GM12878 (cell line): ENCODE measurements at regions not wholly inside any gene's neighbourhood (a gene's known extent, or its start where the extent isn't known, plus 50 kb on each side); places are given as distances from the start of the nearest gene placed in this dataset.

Source experiments
- ATAC-seq: fragments of 200-7000 bp; cut with Tn5 transposase; 3 replicates; pipeline ENCODE4 v1.9.1; 2020; ENCODE audit warnings: mild to moderate bottlenecking, moderate library complexity
- BruUV-seq: library from RNA; stranded (reverse); fragments of 400-500 nt; replicated peaks from 2 replicates; lab custom pipeline; 2021; lab: Mats Ljungman, UMichigan
- CTCF ChIA-PET: fragments of 300-600 bp; sonication (Branson Sonifier 250); formaldehyde crosslinking; extraction: SDS; loops from one replicate; lab custom pipeline; 2021; ENCODE audit warnings: inconsistent platforms; lab: Yijun Ruan, JAX
- POLR2A ChIA-PET: fragments of 350-600 bp; formaldehyde crosslinking; extraction: SDS; loops from one replicate; lab custom pipeline; 2021; ENCODE audit warnings: inconsistent platforms; lab: Charles Lee
- RAD21 ChIA-PET: fragments of 300-600 bp; sonication (Branson Sonifier 250); formaldehyde crosslinking; loops from one replicate; lab custom pipeline; 2023; ENCODE audit warnings: antibody characterized with exemption; ENCODE audit not compliant: unreplicated experiment; lab: Charles Lee
- SMC1A ChIA-PET: fragments of 300-600 bp; sonication (Branson Sonifier 250); formaldehyde crosslinking; loops from one replicate; lab custom pipeline; 2023; ENCODE audit not compliant: unreplicated experiment, uncharacterized antibody; lab: Charles Lee
- DNase-seq: peaks from one replicate; pipeline ENCODE4 v3.0.0-alpha.2; 2011; ENCODE audit warnings: low read depth, low spot score
- FAIRE-seq: peaks from 3 replicates; lab custom pipeline; 2011; peaks lifted over from hg19 to GRCh38; lab: Jason Lieb, UNC
- H2AFZ ChIP-seq: 2 replicates; pipeline ENCODE4 v1.6.0; 2011; ENCODE audit warnings: low read depth, low read length, control low read depth; ENCODE audit not compliant: control insufficient read depth
- H3K27ac ChIP-seq: 2 replicates; pipeline ENCODE4 v1.5.1; 2011; ENCODE audit warnings: control low read depth; ENCODE audit not compliant: control insufficient read depth, insufficient read depth
- H3K27me3 ChIP-seq, 2 experiments: replicated peaks in 1 of 2; 2 replicates each; pipeline versions ENCODE4 v1.6.0 to v1.6.1; 2011; ENCODE audit warnings: low read length in 1 of 2; ENCODE audit not compliant: control insufficient read depth in 2 of 2, insufficient read depth in 2 of 2
- H3K36me3 ChIP-seq, 2 experiments: 2 replicates each; pipeline ENCODE4 v1.5.1; 2011; ENCODE audit warnings: low read length in 1 of 2; ENCODE audit not compliant: control insufficient read depth in 2 of 2, insufficient read depth in 2 of 2
- H3K4me1 ChIP-seq: 2 replicates; pipeline ENCODE4 v1.6.1; 2011; ENCODE audit warnings: mild to moderate bottlenecking, low read length, moderate library complexity, mixed read lengths; ENCODE audit not compliant: control insufficient read depth, insufficient read depth
- H3K4me2 ChIP-seq: 2 replicates; pipeline ENCODE4 v1.6.0; 2011; ENCODE audit warnings: control low read depth; ENCODE audit not compliant: control insufficient read depth, insufficient read depth
- H3K4me3 ChIP-seq: fragments of 200-600 bp; sonication (generic); 2 replicates; pipeline ENCODE4 v1.5.1; 2016
- H3K79me2 ChIP-seq: 2 replicates; pipeline ENCODE4 v1.6.0; 2011; ENCODE audit warnings: low read length; ENCODE audit not compliant: control insufficient read depth, insufficient read depth
- H3K9ac ChIP-seq: 2 replicates; pipeline ENCODE4 v1.8.0; 2011; ENCODE audit warnings: low read length, control low read depth, mixed read lengths; ENCODE audit not compliant: control insufficient read depth, insufficient read depth
- H3K9me3 ChIP-seq: replicated peaks from 3 replicates; pipeline ENCODE4 v1.5.1; 2011; ENCODE audit warnings: mild to moderate bottlenecking, low read length; ENCODE audit not compliant: control insufficient read depth, insufficient read depth
- H4K20me1 ChIP-seq: 2 replicates; pipeline ENCODE4 v1.6.0; 2011; ENCODE audit not compliant: control insufficient read depth, insufficient read depth
- IKZF1 ChIP-seq: fragments of 450-650 bp; conservative IDR thresholded peaks from 2 replicates; pipeline ENCODE4 v1.6.1; 2017; ENCODE audit warnings: antibody characterized with exemption, mild to moderate bottlenecking
- MEF2A ChIP-seq: IDR thresholded peaks from 2 replicates; pipeline ENCODE4 v1.6.1; 2011; ENCODE audit warnings: low read depth, mild to moderate bottlenecking, low read length, moderate library complexity; ENCODE audit not compliant: insufficient read depth
- NFYB ChIP-seq: IDR thresholded peaks from 2 replicates; pipeline ENCODE4 v1.6.1; 2011; ENCODE audit warnings: low read depth, mild to moderate bottlenecking, low read length, improper control_type of control experiment, moderate library complexity; ENCODE audit not compliant: insufficient read depth
- PAX5 ChIP-seq: IDR thresholded peaks from 2 replicates; pipeline ENCODE4 v1.6.1; 2011; ENCODE audit warnings: low read depth, low read length, borderline replicate concordance
- RBBP5 ChIP-seq: fragments of 200-600 bp; sonication (generic); conservative IDR thresholded peaks from 2 replicates; pipeline ENCODE4 v1.6.1; 2016
- RUNX3 ChIP-seq: IDR thresholded peaks from 2 replicates; pipeline ENCODE4 v1.6.1; 2012; ENCODE audit warnings: low read length, inconsistent platforms
- SMARCA5 ChIP-seq: fragments of 450-650 bp; IDR thresholded peaks from 2 replicates; pipeline ENCODE4 v1.6.1; 2017; ENCODE audit warnings: mild to moderate bottlenecking
- SUPT20H ChIP-seq: IDR thresholded peaks from 2 replicates; pipeline ENCODE4 v1.6.1; 2011; ENCODE audit warnings: low read depth, mild to moderate bottlenecking, low read length, moderate library complexity, borderline replicate concordance; ENCODE audit not compliant: control insufficient read depth
- YBX1 ChIP-seq: fragments of 450-650 bp; IDR thresholded peaks from 2 replicates; pipeline ENCODE4 v1.6.1; 2016; ENCODE audit warnings: antibody characterized with exemption
- whole genome bisulfite sequencing: methylation state at CpG from one replicate; pipeline ENCODE4 v1.1.6; 2016; ENCODE audit warnings: low lambda C conversion rate; ENCODE audit not compliant: insufficient replicate concordance, insufficient coverage; ENCODE audit errors: missing lambda C conversion rate; 5-methylcytosine and 5-hydroxymethylcytosine counted together
- in situ Hi-C: fragments of 300-500 bp; cut with MboI; formaldehyde crosslinking; loops from 9 replicates; pipeline ENCODE4 v1.14.3; 2018; ENCODE audit warnings: mixed read lengths
- intact Hi-C: fragments of 100-400 bp; cut with micrococcal nuclease; formaldehyde crosslinking; loops from one replicate; pipeline ENCODE4 v1.14.2; 2022; ENCODE audit not compliant: unreplicated experiment
- TF ChIP-seq, protein P1 (sequence below): fragments of 450-650 bp; conservative IDR thresholded peaks from 2 replicates; pipeline ENCODE4 v1.6.1; 2017; ENCODE audit warnings: mild to moderate bottlenecking, moderate library complexity

- 43% methylated on average over 12 of the region's 12 CpGs for WGBS
- Histone ChIP-seq H3K27me3 (no peaks in the 10 kb centered on the region; a peak in 1 of 4 replicates), H3K79me2 (no peaks in the 10 kb centered on the region), H3K9me3 (no peaks in the 10 kb centered on the region), H3K36me3 (no peaks in the 10 kb centered on the region), H4K20me1 (no peaks in the 10 kb centered on the region), H2AFZ (no peak overlapping the region), H3K27ac (no peak overlapping the region), H3K4me2 (no peak overlapping the region), H3K4me1 (no peaks in the 10 kb centered on the region), H3K4me3 (no peak overlapping the region), H3K9ac (no peak overlapping the region)
- FAIRE-seq (no peak), DNase-seq (no peak), ATAC-seq (no peak)
- CTCF ChIA-PET: no interaction called here
- TF ChIP-seq MEF2A (no peak), IKZF1 (no peak), PAX5 (no peak), RUNX3 (no peak), RBBP5 (no peak), SMARCA5 (no peak), SUPT20H (no peak), NFYB (no peak), YBX1 (no peak)
- TF ChIP-seq, protein P1, sequence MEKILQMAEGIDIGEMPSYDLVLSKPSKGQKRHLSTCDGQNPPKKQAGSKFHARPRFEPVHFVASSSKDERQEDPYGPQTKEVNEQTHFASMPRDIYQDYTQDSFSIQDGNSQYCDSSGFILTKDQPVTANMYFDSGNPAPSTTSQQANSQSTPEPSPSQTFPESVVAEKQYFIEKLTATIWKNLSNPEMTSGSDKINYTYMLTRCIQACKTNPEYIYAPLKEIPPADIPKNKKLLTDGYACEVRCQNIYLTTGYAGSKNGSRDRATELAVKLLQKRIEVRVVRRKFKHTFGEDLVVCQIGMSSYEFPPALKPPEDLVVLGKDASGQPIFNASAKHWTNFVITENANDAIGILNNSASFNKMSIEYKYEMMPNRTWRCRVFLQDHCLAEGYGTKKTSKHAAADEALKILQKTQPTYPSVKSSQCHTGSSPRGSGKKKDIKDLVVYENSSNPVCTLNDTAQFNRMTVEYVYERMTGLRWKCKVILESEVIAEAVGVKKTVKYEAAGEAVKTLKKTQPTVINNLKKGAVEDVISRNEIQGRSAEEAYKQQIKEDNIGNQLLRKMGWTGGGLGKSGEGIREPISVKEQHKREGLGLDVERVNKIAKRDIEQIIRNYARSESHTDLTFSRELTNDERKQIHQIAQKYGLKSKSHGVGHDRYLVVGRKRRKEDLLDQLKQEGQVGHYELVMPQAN: no peak
- SMC1A ChIA-PET: no interaction called here
- no TSS peak for BruUV-seq
- POLR2A ChIA-PET: no interaction called here
- in situ Hi-C loops (no loop called here), intact Hi-C loops (no loop called here)
- RAD21 ChIA-PET: interaction anchor here (1.1 kb wide), 1 partner anchor 764 kb away, joined by 3 read pairs; no protein-coding TSS in a partner anchor
Measured at GRCh38 chr16:50996166-50996829, 154.8 kb downstream of the SALL1 start.
